ENCODE measurements at regions not wholly inside any gene's neighbourhood (a gene's known extent, or its start where the extent isn't known, plus 50 kb on each side); places are given as distances from the start of the nearest gene placed in this dataset.

DNA sequence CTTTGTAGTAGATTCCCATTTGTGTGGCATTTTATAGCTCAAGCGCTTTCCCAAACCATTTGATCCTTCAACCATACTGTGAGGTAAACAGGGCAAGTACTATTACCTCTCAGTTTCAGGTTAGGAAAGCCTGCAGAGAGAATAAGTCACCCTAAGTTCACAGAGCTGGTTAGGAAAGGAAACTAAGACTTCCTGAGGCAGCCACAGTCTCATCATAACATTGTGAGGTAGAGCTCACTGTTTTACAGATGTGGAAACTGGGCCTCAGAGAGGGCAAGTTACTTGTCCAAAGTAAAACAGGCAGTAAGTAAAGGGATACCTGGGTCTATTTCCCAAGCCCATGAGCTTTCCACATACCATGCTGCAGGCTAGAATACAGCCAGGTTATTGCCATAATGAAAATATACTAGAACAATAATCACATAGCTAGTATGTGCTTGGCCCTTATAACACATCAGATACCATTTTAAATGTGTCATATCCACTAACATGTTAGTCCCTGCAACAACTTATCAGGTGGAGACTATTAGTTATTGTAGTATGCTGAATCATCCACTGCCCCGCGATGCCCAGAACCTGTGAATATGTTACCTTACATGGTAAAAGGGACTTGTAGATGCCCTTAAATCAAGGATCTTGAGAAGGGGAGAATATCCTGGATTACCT is 150.9 kb upstream of the GRIP1 start:
- TF ChIP-seq, protein P1, sequence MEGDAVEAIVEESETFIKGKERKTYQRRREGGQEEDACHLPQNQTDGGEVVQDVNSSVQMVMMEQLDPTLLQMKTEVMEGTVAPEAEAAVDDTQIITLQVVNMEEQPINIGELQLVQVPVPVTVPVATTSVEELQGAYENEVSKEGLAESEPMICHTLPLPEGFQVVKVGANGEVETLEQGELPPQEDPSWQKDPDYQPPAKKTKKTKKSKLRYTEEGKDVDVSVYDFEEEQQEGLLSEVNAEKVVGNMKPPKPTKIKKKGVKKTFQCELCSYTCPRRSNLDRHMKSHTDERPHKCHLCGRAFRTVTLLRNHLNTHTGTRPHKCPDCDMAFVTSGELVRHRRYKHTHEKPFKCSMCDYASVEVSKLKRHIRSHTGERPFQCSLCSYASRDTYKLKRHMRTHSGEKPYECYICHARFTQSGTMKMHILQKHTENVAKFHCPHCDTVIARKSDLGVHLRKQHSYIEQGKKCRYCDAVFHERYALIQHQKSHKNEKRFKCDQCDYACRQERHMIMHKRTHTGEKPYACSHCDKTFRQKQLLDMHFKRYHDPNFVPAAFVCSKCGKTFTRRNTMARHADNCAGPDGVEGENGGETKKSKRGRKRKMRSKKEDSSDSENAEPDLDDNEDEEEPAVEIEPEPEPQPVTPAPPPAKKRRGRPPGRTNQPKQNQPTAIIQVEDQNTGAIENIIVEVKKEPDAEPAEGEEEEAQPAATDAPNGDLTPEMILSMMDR (IDR thresholded peaks at IDR 0.05; ENCODE audit: extremely low read depth in 1 of 2, insufficient read depth in 1 of 2, low read depth in 1 of 2, low read length in 2 of 2): no peak
- TF ChIP-seq POLR2AphosphoS5 (IDR thresholded peaks at IDR 0.05; ENCODE audit: insufficient read depth, low read depth, low read length) (no peak), JUN (IDR thresholded peaks at IDR 0.05; ENCODE audit: borderline replicate concordance, insufficient read depth, insufficient read length, low read depth) (no peak)
